ENCODE measurements at regions not wholly inside any gene's neighbourhood (a gene's known extent, or its start where the extent isn't known, plus 50 kb on each side); places are given as distances from the start of the nearest gene placed in this dataset.
"Not testable (repeated sequence)": the region's sequence is repeated elsewhere in the genome, so short reads cannot be mapped to it uniquely, and the experiment has no call there.

DNA sequence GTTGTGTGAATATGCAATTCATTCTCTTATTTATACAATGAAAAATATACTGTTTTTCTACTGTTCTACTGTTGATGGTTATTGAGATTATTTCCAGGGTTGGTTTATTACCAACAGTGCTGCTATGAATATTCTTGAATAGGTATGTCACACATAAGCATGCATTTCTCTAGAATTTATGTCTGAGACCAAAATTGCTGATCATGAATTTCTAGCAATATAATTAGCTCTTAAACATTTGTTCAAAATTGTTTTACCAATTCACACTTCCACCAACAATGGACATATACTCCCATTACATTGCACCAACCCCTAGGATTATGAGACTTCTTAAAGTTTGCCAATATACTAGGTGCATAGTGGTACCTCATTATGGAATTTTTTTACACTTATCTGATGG is 164.1 kb upstream of the KCNQ5 start:
- no peak for DNase-seq

DNA sequence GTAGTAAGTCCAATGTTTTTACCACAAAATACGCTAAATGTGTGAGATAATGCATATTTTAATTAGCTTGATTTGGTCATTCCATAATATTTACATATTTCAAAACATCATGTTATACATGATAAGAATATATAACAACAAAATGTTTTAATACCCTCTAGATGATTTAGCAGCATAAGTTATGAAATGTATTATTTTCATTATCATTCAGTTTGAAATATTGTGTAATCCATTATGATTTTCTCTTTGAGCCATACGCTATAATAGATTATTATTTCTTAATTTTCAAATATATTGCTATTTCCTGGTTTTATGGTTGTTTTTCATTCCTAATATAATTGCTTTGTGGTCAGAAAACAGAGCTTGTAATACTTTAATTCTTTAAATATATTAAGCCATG is 163.3 kb upstream of the KCNQ5 start:
- no peak for DNase-seq

DNA sequence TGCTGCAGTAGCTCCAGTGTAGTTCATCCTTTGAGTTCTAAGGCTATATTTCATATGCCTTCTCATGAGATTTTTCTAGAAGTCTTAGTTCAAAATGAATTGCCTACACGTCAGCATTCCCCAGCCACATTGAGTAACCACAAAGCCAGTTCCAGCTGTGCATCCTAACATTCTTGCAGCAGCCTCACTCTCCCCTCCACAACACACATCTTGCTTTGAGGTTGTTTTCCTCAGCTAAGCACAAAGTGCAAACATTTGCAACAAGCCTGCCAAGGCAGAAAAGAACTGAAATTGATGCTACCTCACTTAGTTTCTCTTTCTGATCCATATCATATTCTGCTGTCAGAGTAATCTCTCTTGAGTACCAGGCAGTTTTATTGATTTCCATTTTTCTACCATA is 160.7 kb upstream of the KCNQ5 start:
- peak in 1 of 2 experiments; percentile 1 for DNase-seq

DNA sequence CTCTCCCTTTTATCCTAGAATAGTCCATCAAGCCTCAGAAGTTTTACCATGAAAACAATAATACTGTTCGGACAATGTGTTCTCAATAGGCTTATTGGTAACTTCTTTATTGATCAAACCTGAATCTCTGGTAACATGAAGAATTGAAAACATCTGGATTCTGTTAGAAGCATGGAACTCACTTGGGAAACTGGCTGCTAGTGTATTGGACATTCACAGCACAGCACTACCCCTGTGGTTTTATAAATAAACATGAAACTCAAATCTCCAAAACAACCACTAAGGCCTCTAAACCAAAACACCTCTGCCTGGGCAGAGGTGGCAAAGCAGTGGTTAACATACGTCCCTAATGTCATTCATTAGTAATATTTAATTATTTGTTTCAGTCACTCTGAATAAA is 157.6 kb upstream of the KCNQ5 start:
- DNase-seq: no peak

DNA sequence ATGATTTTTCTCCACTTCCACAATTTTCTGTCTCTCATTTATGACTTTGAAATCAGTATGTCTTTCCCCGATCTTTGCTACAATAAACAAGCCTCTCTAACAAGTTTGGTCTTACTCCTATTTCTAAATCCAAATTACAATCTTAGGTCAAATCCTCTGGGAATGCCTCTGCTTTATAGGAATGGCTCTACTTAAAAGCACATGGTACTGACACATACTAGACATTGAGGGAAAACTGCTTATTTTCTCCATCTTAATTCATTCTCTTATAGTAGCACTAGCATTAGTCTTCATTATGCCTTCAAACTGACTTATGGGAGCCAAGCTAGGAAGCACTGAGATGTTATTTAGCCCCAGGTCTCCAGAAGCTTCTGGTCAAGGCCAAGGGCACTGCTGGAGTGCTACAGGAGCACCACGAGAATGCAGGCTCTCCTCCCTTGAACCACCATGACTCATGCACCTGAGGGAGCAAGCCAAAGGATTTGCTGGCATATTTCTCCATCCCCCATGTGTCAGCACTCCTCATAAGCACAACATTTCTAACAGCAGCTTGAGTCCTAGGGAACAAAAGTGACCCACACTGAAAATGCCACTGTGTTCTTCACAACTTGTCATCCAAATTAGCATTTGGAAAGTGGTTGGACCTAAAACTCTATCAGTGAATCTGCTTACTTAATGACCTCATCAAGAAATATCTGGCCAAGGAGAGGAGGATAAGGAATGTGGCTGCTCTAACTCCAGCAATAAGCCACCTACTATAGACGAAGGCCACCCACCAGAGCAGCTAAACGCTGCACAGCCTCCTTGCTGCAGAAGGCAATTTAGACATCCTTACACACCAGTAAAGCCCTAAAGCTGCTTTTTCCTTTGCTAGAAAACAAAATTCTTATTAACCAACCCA is 156.8 kb upstream of the KCNQ5 start:
- no peak for DNase-seq

DNA sequence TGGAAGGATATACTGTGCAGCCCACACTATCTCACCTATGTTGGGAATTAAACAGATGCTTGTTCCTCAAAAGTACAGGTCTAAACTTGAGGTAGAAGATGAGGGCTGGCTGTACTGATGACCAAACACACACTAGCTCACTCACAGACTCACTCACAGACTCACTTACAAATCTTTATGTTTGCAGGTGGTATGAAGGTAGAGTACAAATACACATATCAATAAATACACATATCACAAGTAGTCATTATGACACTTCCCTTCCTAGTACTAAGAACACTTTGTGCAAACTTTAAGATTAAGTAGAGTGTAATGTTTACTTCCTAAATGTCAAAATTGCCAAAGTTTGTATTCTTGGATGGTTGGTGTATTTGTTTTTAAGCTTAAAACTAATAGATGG is 155.4 kb upstream of the KCNQ5 start:
- DNase-seq: no peak

DNA sequence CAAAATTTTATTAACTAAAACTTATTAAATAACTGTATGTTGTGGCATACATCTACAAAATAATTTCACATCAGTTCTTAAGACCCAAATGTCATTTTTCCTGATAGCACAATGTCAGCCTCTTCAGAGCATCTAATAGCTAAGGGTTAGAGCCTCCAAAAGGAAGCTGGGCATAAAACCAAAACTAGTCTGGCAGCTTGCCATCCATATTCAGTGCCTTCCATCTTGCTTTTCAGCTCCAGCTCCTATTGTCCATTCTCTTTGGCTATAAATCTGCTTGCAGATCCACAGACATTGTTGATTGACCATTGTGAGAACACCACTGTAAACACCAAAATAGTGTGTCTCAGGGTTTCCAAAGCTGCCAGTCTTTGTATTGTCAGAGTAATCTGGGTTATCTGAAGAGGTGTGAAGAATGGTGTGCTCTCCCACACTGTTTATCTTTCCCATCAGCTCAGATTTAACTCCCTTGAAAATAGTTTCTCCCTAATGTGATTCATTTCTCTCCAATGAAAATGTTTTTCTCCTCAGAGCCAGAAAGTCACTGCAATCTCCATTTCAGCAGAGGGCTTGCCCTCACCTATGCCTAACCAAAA is 154.8 kb upstream of the KCNQ5 start:
- peak; percentile 8 to 14 for DNase-seq

DNA sequence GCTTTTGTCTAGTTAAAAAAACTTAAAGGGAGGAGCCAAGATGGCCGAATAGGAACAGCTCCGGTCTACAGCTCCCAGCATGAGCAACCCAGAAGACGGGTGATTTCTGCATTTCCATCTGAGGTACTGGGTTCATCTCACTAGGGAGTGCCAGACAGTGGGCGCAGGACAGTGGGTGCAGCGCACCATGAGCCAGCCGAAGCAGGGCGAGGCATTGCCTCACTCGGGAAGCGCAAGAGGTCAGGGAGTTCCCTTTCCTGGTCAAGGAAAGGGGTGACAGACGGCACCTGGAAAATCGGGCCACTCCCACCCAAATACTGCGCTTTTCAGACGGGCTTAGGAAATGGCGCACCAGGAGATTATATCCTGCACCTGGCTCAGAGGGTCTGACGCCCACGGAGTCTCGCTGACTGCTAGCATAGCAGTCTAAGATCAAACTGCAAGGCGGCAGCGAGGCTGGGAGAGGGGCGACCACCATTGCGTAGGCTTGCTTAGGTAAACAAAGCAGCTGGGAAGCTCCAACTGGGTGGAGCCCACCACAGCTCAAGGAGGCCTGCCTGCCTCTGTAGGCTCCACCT is 152.4 kb upstream of the KCNQ5 start:
- DNase-seq: not testable (repeated sequence)

DNA sequence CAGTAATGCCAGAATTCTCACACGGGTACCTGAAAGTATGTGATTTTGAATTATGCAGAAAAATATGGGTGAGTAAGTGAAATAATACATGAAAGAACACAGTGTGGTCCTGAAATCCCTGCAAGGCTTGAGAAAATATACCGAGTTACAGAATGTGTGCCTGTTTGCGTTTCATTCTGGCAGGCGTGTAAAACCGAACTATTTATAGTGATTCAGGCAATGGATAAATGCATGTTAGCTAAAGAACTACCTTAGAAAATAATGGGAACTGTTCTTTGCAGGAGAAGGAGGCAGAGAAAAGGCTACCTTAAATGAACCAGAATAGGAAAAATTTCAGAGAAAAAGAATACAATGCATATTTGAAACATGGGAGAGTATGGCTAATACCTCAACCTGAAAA is 145.8 kb upstream of the KCNQ5 start:
- DNase-seq: no peak

DNA sequence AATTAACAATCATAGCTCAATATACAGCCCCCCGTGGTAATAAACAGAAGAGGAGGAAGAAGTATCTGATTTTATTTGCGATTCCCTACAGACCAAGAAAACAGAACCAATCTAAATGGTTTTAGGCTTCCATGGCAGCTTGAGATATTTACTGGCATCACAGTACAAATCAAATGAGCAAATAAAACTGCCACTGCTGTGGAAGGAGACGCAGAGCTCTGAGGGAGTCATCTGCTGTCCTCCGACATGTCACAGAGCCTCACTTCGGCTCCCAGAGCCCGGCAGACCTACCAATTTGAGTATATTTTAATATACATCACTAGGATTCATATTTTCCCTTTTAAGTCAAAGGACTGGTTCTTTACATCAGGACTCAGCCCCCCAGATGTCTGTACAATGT is 145.2 kb upstream of the KCNQ5 start:
- DNase-seq: no peak

DNA sequence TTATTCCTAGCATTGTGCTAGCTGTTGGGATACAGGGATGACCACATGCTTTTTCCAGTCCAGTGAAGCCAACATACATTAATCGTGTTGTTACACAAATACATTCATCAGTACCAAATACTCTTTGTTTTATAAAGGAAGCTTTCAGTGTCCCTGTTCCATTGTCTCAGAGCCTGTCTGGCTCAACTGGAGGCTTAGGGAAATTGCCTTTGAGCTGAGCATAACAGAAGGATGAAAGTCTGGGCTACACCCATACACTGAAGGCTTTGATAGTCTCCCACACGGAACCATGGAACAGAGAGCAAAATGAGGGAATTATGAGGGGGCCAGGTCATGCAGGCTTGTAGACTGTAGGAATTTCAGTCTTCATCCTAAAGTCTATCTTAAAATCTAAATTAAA is 126.4 kb upstream of the KCNQ5 start:
- DNase-seq: no peak

DNA sequence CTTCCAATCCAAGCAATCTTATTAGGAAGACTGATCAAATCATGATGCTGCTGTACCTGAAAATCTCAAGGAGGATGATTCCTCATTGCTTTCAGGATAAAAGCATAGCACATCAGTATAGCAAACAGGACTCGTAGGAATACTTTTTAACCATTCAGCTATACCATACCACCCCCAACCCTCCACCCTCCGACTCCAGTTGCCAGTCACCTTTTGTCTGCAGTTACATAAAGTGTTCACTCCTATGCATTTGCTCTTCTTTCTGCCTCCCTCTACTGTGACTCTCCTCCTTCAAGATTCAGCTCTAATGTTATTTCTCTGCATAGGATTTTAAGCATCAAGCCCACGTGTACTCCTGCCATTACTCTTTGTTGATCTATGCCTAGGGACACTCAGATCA is 124.7 kb upstream of the KCNQ5 start:
- DNase-seq: no peak

DNA sequence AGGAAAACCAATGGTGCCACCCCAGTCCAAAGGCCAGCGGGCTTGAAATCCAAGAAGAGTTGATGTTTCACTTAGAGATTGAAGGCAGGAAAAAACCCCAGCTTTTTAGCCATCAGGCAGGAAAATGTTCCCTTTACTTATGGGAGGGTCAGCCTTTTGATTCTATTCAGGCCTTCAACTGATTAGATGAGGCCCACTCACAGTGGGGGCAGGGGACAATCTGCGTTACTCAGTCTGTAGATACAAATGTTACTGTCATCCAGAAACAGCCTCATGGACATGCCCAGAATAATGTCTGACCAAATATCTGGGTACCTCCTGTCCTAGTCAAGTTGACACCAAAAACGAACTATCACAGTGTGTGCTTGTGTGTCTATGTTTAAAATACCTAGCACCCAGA is 121.2 kb upstream of the KCNQ5 start:
- no peak for DNase-seq

DNA sequence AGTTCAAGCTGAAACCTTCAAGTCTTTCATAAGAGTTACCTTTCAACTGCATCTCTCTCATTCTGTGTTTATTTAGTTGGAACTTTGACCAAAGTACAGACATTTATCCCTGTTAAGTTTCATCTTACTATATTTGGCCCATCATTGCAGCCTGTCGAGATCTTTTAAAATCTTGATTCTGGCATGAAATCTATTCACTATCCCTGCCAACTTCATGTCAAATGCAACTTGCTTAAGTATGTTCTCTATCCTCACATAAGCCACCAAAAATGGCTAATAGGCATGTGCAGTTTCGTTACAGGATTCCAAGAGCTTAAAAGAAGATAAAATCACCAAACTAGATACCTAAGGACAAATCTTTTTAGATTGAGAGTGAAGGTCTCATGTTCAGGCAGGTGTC is 117.5 kb upstream of the KCNQ5 start:
- no peak for DNase-seq

DNA sequence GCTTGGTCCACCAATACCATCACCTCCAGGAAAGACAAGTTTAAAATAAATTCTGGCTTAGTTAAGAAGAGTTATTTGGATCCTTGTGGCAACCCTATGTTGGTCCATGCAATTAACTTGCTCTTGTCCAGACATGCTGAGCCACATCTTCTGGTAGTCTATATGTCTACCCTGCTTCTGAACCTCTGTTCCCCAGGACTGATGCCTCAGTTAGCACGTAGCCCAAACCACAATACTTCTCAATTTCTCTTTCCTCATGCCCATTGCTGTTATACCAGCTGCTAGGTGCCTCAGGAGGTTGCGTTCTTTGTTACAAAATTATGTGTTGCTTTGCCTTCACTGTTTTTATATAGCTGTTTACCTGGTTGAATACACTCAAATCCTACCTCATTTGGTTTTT is 116.4 kb upstream of the KCNQ5 start:
- DNase-seq: no peak

DNA sequence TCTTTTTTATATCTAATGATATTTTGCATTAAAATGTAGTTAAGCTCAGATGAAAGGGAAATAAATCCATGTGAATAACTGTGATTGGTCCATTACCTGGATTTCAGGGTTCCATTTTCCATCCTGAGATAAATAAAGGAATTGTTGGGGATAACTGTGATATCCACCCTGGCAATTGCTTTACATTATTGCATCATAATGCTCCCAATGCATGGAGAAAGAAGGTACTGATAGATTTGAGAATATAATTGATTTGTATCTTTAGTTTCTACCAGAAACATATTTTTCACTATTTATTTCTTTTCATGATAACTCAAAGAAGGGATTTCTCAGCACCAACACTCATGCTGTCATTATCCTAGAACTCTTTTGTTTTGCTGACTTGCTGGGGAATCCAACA is 102.0 kb upstream of the KCNQ5 start:
- no peak for DNase-seq

DNA sequence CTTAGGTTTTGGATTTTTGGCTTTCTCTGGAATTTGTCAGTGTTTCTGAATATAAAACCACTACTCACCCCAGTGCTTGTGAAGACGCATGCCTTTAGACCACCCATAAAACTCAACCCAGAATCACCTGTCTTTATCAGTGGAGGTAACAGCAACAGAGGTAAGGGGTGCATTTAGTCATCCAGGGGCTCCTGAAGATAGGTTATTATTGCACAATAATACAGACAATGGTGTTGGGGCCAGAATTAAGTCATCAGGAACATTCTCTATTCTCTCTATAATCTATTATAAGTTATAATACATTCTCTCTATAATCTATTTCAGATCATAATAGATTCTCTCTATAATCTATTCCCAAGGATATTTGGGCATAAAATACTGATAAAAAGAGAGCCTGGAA is 100.2 kb upstream of the KCNQ5 start:
- DNase-seq: no peak

DNA sequence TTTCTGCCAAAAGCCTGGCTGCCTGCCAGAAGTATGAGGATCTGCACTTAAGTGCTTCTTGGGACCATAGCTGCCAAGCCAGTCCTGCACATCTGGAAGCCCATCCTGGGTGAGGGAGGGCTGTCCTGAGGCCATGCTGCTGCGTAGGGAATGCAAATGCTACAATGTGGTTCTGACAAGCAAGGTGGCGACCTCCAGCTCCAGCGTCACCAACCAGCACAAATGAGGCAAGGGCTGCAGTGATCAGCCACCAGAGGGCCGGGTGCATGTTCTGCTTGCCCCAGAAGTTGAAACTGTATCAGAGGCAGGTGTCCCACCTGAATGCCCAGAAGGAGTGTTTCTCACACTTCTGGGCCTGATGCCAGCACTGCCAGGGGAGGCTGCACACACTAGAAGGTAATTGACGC is 99.1 kb upstream of the KCNQ5 start:
- DNase-seq: peak; percentile 18 to 28

DNA sequence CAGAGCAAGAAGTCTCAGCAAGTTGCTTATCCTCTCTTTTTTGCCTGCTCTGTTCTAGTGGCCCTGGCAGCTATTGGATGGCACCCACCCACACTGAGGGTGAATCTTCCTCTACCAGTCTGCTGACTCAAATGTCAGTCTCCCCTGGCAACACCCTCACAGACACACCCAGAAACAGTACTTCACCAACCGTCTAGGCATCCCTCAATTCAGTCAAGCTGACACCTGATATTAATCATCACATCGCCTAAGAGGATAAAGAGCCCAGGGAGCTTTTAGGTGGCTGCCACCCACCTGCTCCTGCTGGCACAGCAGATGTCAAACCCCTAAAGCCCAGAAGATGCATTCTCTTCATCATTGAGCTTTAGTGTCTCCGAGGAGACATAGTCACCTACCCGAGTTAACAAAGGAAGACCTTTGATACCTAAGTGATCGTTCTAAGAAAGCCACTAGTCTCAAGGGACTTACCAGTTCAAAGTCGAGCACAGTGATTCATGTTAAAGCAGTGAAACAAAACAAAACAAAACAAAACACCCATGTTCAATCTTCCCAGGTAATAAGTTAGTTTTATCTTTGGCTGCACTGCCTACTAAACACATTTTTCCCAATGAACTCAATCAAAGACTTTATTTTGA is 97.7 kb upstream of the KCNQ5 start:
- peak; percentile 49 to 64 for DNase-seq

DNA sequence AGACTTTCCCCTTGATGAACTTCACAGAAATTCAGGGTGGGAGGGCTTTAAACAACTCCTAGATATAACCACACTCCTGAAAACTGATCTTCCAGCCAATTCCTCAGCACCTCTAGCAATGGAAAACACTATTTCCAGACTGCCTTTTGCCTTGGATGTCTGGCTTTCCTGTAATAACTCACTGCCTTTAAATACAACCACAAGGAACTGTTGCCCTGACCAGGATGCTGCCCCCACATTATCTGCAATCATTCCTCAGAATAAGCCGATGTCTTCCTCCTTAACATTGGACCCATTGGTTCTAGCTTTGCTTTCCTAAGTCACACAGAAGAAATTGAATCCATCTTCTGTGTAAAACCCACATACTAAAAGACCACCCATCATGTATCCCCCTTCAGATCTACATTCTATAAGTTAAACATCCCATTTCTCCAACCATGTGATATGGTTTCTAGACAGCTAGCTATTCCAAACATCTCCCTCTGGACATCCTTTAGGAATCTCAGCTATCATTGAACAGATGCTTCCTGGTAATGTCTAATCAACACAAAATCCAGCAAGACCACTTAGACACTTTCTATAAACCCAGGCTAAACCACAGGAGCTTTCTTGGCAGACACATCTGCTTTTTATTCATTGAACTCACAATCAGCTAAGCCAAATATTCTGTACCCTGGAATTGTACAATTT is 95.9 kb upstream of the KCNQ5 start:
- DNase-seq: no peak

DNA sequence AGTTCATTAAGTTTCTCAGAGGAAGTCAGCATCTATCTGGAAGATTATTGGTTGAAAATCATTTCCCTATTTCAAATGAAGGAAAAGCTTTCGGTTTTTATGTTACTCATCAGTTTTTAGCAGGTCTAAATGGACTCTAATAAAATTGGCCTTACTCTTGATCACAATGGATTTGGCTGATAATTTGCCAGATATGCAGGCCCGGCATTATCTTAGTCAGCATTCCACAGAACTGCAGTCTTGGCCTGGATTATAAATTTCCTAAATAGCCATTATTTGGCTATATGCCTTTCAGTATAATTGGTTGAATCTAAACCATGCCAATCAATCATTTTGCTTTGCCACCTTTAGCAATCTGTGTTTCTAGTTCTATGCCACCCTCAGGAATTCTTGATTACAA is 91.7 kb upstream of the KCNQ5 start:
- DNase-seq: no peak

DNA sequence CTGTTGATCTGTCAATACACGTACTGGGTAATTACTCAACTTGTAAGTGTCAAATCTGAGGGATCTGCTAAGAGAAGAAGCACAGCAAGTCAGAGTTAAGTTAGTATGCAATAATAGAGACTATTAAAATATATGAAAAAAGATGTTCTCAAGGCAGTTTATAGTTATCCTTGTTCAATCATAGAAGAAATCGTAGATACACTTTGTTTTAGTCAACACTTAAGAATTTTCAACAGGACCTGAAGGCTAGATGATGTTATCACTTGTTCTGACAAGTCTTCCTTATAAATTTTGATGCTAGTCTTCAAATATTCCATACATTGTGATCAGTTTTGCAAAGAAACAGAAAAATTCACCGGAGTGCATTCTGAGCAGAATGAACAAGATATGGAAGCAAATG is 91.1 kb upstream of the KCNQ5 start:
- DNase-seq: no peak

DNA sequence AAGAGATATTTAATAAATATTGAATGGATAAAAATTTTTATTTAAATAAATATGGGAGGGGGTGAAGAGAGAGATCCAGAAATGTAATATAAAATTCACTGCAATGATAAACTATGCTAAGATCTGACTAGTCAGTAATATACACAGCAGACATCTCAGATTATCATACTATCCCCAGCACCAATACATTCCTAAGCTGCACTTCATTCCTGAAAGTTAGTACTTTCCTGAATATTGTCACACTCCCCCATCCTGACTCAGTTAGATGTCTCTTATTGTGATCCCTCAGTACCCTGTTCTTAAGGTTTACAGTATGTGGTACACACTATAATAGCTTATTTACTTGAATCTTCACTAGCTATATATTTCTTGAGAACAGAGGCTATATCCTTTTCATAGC is 88.3 kb upstream of the KCNQ5 start:
- DNase-seq: no peak
